ENCODE measurements at regions not wholly inside any gene's neighbourhood (a gene's known extent, or its start where the extent isn't known, plus 50 kb on each side); places are given as distances from the start of the nearest gene placed in this dataset.

- DNase-seq (ENCODE audit: extremely low read depth, low read depth, low spot score), result no peak
Observed at GRCh38 chr7:132672200-132672990, 96.1 kb upstream of the PLXNA4 start.

GRCh38 chr7:132666774-132667172 lies 90.5 kb upstream of the PLXNA4 start:
- DNase-seq (ENCODE audit: extremely low read depth, low read depth, low spot score), result no peak

GRCh38 chr7:132666071-132666773 lies 90.0 kb upstream of the PLXNA4 start:
- DNase-seq (ENCODE audit: extremely low read depth, low read depth, low spot score), result no peak

DNA sequence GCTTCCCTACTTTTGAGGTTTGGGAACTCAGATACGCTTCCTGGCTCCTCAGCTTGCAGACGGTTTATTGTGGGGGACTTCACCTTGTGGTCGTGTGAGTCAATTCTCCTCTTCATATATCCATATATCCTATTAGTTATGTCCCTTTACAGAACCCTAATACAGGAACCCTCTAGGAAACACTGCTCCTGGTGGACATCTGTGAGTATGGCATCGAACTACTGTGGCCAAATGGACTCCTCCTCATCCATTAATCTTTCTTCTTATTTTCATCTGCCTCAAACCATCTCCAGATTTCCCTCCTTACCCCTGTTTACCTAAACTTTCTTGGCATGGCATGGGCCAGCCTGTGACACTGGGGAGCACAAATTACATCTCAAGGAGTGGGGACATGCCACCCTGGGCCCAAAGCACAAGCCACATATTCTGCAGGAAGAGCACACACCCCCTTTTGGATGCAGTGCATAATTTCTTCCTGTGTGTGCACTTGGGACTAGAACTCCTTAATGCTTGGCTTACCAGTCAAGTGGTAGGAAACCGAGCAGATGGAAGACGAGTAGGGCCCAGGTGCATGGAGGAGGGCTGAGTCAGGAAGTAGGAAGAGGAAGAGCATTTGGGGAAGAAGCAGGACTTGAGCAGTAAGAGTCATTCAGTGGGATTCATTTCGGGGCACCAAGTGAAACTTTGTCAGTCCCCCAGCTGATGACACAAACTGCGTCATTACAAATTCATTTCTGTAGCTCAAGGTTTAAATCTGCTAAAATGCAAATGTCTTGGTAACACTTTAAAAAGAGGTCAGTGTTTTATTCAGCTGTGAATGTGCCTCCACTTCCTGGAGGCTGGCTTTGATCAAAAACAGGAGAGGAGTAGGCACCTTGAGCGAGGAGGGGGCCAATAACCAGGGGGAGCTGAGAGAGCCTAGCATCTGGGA lies 80.8 kb upstream of the PLXNA4 start:
- no peak for DNase-seq (ENCODE audit: extremely low read depth, low read depth, low spot score)

DNA sequence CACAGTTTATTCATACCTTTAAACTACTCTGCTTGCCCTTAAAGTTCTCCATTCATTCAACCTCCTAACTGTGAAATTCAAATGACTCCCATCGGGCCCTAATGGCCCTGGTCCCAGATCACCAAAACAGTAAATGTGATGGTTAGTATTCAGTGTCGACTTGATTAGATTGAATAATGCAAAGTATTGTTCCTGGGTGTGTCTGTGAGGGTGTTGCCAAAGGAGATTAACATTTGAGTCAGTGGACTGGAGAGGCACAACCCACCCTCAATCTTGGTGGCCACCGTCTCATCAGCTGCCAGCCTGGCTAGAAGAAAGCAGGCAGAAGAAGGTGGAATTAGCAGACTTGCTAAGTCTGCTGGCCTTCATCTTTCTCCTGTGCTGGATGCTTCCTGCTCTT lies 80.1 kb upstream of the PLXNA4 start:
- DNase-seq (ENCODE audit: extremely low read depth, low read depth, low spot score), result no peak

DNA sequence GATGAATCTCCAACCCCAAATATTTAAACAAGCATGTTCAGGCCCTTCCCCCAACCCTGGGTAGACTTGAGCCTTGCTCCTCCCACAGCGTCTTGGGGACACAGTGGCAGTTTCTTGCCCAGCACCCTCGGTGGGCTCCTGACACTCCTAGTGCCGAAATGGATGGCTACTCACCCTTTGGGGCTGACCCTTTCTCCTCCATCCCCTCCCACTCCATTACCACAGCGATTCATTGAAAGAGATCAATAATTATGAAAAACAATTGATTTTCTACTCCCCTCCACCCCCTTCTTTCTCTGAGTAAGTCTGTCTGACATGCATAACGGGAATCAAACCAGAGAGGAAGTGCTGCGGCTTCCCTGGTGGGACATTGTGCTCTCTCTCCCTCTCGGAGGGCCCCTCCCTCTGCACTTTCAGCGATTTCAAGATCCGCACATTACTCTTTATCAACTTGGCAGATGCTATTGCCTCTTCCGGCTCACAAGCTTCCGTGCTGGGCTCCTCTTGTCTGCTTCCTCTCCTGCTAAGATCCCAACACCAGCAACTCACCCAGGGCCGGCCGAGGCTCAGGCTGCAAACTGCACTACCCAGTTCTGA lies 79.0 kb upstream of the PLXNA4 start:
- no peak for DNase-seq (ENCODE audit: extremely low read depth, low read depth, low spot score)

- DNase-seq (ENCODE audit: extremely low read depth, low read depth, low spot score), result no peak
Observed at GRCh38 chr7:132654150-132654549, 77.9 kb upstream of the PLXNA4 start.

- no peak for DNase-seq (ENCODE audit: extremely low read depth, low read depth, low spot score)
Observed at GRCh38 chr7:132653366-132653930, 77.2 kb upstream of the PLXNA4 start.

DNA sequence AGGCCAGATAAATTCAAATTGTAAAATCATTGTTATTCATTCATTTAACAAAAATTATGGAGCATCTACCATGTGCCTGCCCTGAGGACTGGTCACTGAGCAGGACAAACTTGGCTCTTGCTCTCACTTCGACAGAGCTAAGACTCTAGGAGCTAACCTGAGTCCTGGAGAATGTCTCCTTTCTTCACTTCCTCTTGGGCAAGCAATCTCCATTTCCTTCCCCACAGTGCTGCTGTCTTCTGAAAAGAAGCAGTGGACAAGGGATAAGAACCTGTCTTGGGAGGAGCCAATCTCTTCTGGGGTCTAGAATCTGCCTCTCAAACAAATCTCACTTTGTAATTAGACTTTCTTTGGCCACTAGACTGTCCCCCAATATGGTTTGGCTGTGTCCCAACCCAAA lies 76.2 kb upstream of the PLXNA4 start:
- no peak for DNase-seq (ENCODE audit: extremely low read depth, low read depth, low spot score)

DNA sequence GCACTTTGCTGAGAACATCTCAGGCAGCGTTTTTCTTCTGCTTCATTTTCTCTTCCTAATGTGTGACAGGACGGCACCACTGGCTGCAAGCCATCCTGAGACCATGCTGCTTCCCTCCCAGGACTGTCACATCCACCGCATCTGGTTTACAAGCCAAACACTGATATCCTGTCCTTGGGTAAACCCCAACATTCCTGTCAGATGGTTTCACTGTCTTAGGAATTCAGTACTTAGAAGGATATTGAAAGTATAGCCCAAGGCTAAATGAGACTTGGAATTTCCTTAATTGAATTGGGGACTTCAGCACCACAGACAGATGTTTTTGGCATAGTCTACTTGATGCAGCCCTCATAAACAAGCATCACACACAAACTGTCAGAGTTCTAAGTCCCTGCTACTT lies 74.2 kb upstream of the PLXNA4 start:
- DNase-seq (ENCODE audit: extremely low read depth, low read depth, low spot score), result no peak

GRCh38 chr7:132647311-132647710 lies 71.0 kb upstream of the PLXNA4 start:
- DNase-seq (ENCODE audit: extremely low read depth, low read depth, low spot score), result no peak

DNA sequence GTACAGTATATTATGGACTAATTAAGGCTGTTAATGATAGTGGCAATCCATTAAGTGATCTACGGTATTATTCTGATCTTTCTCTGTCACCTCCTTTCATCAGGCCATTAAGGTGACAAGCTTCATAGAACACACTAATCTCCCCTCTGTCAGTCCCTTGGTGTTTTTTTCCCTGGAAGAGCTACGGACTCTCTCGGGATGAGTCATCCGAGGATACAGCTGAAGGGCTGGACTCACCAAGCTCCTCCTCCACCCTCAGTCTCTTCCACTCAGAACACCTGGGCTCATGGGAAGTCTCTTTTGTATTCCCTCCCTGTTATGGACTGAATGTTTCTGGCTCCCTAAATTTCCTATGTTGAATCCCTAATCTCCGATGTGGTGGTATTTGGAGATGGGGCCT lies 69.8 kb upstream of the PLXNA4 start:
- DNase-seq (ENCODE audit: extremely low read depth, low read depth, low spot score), result no peak

- no peak for DNase-seq (ENCODE audit: extremely low read depth, low read depth, low spot score)
Observed at GRCh38 chr7:132643302-132643701, 67.0 kb upstream of the PLXNA4 start.

GRCh38 chr7:132641238-132641637 lies 65.0 kb upstream of the PLXNA4 start:
- DNase-seq (ENCODE audit: extremely low read depth, low read depth, low spot score), result no peak

DNA sequence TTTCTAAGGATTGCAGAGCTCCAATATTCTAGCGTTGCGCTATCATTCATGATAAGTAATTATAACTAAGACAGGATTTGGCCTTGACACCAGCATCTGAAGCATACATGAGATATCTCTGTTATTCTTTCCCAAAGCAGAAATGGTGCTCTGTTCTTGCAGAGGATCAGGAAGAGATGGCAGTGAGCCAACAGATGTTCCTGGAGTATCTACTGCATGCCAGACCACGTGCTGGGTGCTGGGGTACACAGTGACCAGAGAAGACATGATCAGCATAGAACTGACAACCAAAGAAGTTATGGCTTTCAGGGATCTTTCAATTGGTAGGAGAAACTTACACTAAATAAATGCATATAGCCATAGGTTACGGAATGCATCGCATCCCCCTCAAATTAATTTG lies 63.7 kb upstream of the PLXNA4 start:
- DNase-seq (ENCODE audit: extremely low read depth, low read depth, low spot score), result no peak

- no peak for DNase-seq (ENCODE audit: extremely low read depth, low read depth, low spot score)
Observed at GRCh38 chr7:132638000-132638399, 61.7 kb upstream of the PLXNA4 start.

GRCh38 chr7:132636581-132636980 lies 60.3 kb upstream of the PLXNA4 start:
- DNase-seq (ENCODE audit: extremely low read depth, low read depth, low spot score), result no peak

DNA sequence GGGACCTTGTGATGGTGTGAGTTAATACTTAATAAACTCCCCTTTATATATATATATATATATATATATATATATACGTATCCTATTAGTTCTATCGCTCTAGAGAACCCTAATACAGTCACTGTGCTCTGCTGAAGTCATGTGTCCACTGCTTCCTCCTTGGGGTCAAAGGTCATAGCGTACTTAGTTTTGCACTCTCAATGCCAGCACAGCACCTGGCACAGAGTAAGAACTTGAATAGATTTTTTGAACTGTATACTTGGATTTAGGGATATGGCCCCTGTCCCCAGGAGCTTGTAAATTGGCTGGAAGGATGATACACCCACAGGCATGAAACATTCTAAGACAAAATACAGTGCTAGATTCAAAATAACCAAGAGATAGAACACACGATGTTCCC lies 58.9 kb upstream of the PLXNA4 start:
- DNase-seq (ENCODE audit: extremely low read depth, low read depth, low spot score), result no peak

DNA sequence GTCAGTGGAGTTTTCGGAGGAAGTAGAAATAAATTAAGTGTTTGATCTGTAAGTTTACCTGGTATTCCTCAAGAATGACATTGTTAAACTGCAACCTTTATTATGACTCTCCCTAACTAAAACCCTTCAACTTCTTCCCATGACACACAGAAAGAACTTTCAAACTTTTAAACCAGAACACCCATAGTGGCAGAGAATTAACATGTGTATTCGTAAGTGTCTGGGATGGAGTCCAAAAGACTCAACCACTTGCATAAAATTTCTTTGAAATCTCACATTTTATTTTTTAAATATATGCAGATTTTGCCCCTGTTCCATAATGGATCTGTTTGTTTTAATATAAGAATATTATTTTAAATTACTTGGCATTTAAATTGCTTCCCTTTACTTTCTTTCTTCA lies 54.6 kb upstream of the PLXNA4 start:
- no peak for DNase-seq (ENCODE audit: extremely low read depth, low read depth, low spot score)

All from glomerular endothelial cell (primary cell).